ENCODE measurements at regions not wholly inside any gene's neighbourhood (a gene's known extent, or its start where the extent isn't known, plus 50 kb on each side); places are given as distances from the start of the nearest gene placed in this dataset.

DNA sequence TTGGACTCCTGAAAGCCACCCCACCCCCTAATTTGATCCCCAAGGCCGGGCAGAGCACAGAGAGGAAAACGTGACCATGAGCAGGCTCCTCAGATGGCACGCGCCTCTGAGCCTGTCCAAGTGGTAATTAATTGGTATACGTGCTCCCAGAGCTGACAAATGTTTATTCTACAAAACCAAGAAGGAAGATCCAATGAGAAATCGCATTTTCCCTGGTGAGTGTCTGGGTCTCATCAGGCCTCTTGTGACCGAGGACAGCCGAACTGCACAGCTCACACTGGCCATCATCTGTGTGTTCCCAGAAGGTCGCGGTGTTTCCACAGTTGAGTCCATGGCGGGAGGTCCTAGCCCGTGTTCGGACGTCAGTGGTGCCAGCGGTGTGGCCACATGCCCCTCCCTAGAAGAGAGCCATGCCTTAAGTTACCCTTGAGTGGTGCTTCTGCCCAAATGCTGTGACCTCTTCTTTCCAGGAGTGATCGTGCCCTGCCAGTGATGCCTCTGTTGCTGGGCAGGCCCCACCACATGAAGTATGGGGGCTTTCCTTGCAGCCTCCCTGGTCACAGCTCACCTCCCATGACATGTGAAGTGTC, 317.5 kb upstream of the RTL1 start:
- no peak for DNase-seq

- DNase-seq, result no peak
These were observed 318.1 kb upstream of the RTL1 start for GRCh38 chr14:101221549-101222160.

- no peak for DNase-seq
These were observed 319.0 kb upstream of the RTL1 start for GRCh38 chr14:101222362-101223070.

- no peak for DNase-seq
These were observed 319.6 kb upstream of the RTL1 start for GRCh38 chr14:101223127-101223526.

DNA sequence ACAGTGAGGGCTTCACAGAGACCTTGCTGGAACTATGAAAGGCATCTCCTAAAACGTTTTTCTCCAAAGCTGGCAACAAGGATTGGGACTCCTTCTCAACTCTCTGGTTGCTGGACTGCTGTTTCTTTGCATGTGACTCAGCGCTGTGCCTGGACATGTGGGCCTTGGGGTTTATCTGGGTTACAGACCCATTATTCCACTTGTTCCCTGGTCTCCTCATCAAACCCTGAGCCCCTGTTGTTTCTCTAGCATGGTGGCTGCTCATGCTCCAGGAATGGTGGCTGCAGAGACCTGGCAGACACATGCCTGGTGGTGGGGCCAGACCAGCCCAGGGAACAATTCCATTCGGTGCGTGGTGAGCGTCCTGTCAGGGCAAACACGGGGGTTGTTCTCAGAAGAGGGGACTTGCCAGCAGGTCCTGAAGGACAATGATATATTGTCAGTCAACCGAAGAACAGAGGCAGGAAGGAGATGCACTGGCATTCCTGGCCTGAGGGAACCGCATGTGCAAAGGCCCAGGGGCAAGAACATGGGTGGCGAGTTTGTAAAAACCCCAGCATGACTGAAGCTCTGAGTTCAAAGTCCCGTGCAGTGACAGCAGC, 320.1 kb upstream of the RTL1 start:
- no peak for DNase-seq

DNA sequence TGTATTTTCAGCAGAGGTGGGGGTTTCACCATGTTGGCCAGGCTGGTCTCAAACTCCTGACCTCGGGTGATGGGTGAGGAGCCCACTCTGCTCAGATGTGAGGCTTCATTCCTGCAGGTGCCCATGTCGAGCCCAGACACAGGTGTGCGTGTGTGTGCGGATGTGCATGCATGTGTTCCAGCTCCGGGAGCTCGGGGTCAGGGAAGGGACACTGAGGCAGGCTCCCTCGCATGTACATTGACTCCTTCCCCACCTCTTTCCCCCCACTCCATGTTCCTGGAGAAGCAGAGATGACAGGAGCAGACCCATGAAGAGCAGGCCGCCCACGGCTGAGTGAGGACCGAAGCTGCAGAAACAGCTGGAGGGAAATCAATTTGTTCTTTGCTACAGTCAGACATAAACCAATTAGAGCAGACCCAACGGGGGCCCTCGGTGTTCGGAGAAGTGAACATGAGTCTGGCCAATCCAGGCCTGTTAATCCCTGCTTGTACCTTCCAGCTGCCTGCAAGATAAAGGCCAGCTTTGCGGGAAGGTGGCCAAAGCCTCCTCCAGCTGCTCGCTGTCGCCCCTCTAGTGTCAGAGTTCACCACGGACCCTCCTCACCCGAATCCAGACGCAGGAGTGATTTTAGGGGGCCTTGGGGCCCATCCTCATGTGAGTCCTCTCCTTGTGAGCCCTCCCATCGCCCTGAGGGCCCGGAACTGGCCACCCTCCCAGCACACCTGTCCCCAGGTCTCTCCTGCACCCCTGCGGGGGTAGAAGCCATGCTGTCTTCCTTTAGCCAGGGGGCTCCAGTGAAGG, 321.0 kb upstream of the RTL1 start:
- DNase-seq, result no peak

DNA sequence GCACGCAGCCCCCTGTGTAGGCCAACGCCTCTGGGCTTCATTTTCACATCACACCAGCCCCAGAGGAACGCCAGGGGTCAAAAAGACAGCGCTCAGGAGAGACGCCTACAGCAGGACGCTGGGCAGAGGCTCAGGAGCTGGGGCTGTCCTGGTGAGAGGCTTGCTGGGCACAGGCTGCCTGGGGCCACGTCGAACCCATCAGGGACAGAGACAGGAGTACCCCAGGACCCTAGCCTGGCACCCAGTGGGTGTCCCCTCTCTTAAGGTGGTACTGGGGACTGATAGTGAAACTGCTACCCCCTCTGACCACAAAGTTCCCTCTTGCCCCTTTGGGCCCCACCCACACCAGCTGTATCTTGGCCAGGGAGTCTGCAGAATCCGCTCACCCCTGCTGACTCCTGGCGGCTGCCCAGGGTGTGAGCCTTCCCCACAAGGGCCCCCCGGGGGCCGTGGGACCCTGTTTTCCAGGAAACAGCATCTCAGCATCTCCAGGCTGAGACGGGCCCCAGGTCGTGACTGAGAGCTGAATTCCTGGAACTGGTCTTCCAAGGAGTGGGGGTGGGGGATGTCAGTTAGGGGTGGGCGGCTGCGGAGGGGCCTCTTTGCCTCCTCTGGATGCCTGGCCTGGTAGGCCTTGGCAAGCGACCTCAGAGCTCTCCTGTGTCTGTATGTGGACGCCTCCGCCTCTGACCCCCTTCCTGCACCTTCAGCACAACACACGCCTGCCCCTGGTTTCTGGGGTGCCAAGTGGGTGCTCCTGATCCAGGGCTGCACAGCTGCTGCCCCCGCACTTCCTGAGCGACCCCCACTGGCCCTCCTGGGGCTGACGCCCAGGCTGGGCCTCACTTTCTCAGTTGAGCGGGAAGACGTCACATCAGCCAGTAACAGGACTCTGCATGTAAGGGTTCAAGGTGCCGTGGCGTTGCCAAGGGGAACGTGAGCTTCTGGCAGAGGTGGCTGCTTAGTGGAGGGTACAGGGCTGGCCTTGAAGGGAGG, 321.9 kb upstream of the RTL1 start:
- DNase-seq, result no peak

DNA sequence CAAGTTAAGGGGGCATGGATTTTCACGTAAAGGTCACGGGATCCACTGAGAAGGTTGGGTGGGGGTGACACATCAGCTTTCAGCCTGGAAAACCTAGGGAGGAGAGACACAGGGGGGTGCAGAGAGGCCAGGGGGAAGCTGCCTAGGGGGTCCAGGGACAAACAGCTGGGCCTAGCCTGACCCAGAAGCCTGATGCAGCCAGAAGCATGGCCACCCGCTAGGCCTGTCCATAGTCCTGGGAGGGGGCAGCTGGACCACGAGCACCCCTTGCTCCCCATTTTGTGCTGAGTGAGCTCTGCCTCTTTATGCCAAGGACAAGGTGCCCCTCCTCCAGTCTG, 322.7 kb upstream of the RTL1 start:
- no peak for DNase-seq

DNA sequence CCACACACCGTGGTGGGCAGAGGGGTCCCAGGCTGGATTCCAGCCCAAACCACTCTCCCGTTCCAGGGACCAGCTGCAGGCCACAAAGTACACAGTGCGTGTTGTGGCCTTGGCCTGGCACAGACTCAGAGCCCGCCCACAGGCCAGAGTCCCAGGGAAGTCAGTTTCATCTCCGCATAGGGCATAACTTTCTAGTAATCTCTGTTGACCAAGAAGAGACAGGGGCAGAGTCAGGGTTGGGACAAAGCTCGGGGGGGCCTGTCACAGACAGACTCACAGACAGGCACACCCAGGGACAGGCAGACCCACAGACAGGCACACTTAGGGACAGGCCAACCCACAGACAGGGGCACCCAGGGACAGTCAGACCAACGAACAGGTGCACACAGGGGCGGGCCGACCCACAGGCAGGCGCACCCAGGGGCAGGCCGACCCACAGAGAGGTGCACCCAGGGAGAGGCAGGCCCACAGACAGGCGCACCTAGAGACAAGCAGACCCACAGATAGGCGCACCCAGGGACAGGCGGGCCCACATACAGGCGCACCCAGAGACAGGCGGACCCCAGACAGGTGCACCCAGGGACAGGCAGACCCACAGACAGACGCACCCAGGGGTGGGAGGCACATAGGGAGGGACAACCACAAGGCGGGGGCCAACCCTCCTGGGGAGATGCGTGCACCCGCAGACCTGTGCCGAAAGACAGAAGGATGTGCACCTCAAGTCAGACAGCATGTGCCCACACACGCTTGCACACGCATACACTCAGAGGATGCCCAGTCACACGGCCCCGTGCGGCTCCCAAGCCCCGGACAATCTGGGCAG, 323.3 kb upstream of the RTL1 start:
- DNase-seq, result no peak

GRCh38 chr14:101227611-101228594, 324.4 kb upstream of the RTL1 start:
- no peak for DNase-seq

- no peak for DNase-seq
These were observed 325.5 kb upstream of the RTL1 start for GRCh38 chr14:101228949-101229541.

GRCh38 chr14:101229666-101230065, 326.1 kb upstream of the RTL1 start:
- DNase-seq, result no peak

DNA sequence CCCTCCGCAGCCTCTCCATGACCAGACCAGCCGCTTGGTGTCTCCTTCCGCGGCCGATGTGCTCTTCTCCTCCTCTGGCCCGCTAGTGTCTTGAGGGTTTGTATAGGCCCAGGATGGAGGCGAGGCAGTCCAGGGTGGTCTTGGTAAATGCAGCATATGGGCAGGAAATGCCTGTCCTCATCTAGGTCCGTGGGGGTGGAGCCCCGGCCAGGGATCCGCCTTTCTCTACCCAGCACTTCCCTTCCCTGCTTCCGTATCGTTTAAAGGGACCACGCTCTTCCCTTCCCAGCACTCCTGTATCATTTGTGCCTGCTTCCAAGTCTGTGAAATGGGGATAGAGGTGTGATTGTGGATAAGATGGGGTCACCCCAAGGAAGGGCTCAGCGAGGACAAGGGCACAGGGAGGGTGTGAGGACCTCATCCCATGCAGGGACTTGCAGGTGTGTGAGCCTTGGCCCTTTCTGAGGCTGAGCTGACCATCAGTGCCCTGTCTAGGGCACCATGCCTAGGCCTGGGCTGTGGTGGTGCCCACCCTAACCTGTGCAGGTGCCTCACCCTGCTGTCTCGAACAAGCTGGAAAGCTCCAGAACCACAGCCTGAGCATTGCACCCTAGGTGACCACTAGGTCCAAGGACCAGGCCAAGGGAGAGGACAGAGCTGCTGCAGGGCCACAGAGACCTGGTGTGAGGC, 326.8 kb upstream of the RTL1 start:
- no peak for DNase-seq

DNA sequence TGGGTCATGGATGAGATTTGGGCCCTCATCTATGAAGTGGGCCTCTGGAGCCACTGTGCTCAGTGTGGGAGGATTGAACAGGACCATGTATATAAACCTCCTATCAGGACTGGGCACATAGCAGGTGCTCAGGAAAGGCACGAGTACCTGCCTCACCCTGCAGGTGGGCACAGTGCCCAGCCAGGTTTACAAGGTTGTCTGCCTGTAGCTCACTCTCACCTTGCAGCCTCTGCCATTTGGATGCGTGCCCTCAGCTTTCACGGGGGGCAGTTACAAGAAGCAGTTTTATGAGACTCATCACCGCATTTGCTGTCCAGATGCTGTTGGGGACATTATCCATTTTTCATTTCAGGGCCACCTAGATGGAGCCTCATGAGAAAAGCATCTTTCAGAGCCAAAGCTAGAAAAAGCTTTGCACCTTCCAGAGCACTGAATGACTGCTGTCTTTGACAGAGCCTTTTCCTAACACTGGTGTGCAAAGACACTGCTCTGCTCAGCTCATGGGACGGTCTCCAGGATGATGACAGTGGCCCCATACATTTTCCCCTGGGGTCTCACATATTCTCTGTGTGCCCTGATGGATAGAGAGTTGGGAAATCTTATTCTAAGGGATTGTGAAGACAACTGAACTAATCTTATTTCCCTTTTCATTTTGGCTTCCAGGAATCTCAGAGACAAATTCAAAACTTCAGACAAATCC, 327.5 kb upstream of the RTL1 start:
- no peak for DNase-seq

GRCh38 chr14:101231828-101232227, 328.3 kb upstream of the RTL1 start:
- DNase-seq, result no peak

DNA sequence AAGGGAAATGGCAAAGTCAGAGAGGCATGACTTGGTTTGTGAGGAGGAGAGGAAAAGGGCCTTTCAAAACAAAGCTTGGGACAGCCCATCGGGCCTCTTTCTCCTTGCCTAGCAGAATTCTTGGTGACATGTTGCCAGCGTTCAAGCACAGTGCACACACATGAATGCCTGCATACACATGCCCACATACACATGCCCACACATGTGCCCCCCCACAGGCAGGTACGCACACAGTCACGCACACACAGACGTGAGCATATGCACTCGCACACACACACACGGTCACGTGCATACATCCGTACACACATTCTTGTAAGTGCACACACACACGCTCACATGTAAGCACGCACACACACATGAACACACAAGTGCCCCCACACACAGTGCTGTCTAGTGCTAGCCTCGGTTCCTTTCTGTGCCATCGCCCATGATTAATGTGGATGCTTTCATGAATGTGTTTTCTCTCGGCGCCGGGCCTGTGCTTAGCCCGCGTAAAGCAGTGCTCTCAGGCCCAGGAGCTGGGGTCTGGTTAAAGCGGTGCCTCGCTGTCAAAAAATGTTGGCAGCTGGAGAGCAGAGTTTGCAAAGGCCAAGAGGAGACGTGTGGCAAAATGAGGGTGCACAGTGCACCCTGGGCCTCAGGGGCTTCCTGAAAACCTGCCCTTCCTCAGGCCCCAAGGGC, 328.8 kb upstream of the DIO3 start:
- DNase-seq, result no peak

- DNase-seq, result no peak
These were observed 328.3 kb upstream of the DIO3 start for GRCh38 chr14:101233021-101233366.

GRCh38 chr14:101233391-101233790, 327.9 kb upstream of the DIO3 start:
- DNase-seq, result no peak
